Glutamatergic neuron (in vitro differentiated cells): ENCODE measurements at regions not wholly inside any gene's neighbourhood (a gene's known extent, or its start where the extent isn't known, plus 50 kb on each side); places are given as distances from the start of the nearest gene placed in this dataset.

Experiments
- DNase-seq: peaks from one replicate; pipeline ENCODE4 v3.0.0; 2022
- H3K27ac Mint-ChIP-seq: one replicate; pipeline ENCODE4 v1.8.0; 2020; ENCODE audit warnings: mild to moderate bottlenecking, mixed read lengths, inconsistent platforms; ENCODE audit not compliant: unreplicated experiment
- H3K27me3 Mint-ChIP-seq: one replicate; pipeline ENCODE4 v1.8.0; 2020; ENCODE audit warnings: mild to moderate bottlenecking, moderate library complexity, mixed read lengths, inconsistent platforms; ENCODE audit not compliant: unreplicated experiment
- H3K36me3 Mint-ChIP-seq: one replicate; pipeline ENCODE4 v1.8.0; 2020; ENCODE audit warnings: mild to moderate bottlenecking, mixed read lengths, inconsistent platforms; ENCODE audit not compliant: unreplicated experiment
- H3K4me1 Mint-ChIP-seq: one replicate; pipeline ENCODE4 v1.8.0; 2020; ENCODE audit warnings: mild to moderate bottlenecking, low read depth, mixed read lengths, inconsistent platforms; ENCODE audit not compliant: unreplicated experiment
- H3K4me3 Mint-ChIP-seq: one replicate; pipeline ENCODE4 v1.8.0; 2020; ENCODE audit warnings: mild to moderate bottlenecking, mixed read lengths, inconsistent platforms; ENCODE audit not compliant: unreplicated experiment
- H3K9me3 Mint-ChIP-seq: one replicate; pipeline ENCODE4 v1.8.0; 2020; ENCODE audit warnings: mild to moderate bottlenecking, moderate library complexity, mixed read lengths, inconsistent platforms; ENCODE audit not compliant: unreplicated experiment
- CTCF ChIP-seq: fragments of 200-600 bp; sonication (generic); IDR thresholded peaks from one replicate; pipeline ENCODE4 v1.5.0; 2021; ENCODE audit not compliant: partially characterized antibody, unreplicated experiment

GRCh38 chr1:227403535-227403934 lies 85.2 kb upstream of the CDC42BPA start:
- no peaks in the 10 kb centered on the region for H3K36me3 Mint-ChIP-seq
- no peaks in the 10 kb centered on the region for H3K27me3 Mint-ChIP-seq
- no peak for TF ChIP-seq CTCF
- no peaks in the 10 kb centered on the region for H3K9me3 Mint-ChIP-seq
- no peak for DNase-seq
- no peak overlapping the region for H3K27ac Mint-ChIP-seq
- no peaks in the 10 kb centered on the region for H3K4me1 Mint-ChIP-seq
- H3K4me3 Mint-ChIP-seq, result no peak overlapping the region

- Mint-ChIP-seq H3K36me3 (no peaks in the 10 kb centered on the region), H3K4me1 (no peaks in the 10 kb centered on the region), H3K4me3 (no peak overlapping the region), H3K27ac (no peak overlapping the region), H3K9me3 (no peaks in the 10 kb centered on the region), H3K27me3 (no peaks in the 10 kb centered on the region)
- TF ChIP-seq CTCF, result no peak
- DNase-seq, result no peak
These were observed 83.5 kb upstream of the CDC42BPA start for GRCh38 chr1:227401562-227402342.

- no peak for TF ChIP-seq CTCF
- Mint-ChIP-seq H3K4me1 (no peaks in the 10 kb centered on the region), H3K27ac (no peak overlapping the region), H3K4me3 (no peak overlapping the region), H3K9me3 (no peaks in the 10 kb centered on the region), H3K36me3 (no peaks in the 10 kb centered on the region), H3K27me3 (no peaks in the 10 kb centered on the region)
- DNase-seq, result no peak
These were observed 80.9 kb upstream of the CDC42BPA start for GRCh38 chr1:227399152-227399730.

- H3K27me3 Mint-ChIP-seq, result no peaks in the 10 kb centered on the region
- no peaks in the 10 kb centered on the region for H3K4me1 Mint-ChIP-seq
- DNase-seq, result no peak
- no peak for TF ChIP-seq CTCF
- no peak overlapping the region for H3K4me3 Mint-ChIP-seq
- no peaks in the 10 kb centered on the region for H3K36me3 Mint-ChIP-seq
- H3K9me3 Mint-ChIP-seq, result no peaks in the 10 kb centered on the region
- H3K27ac Mint-ChIP-seq, result no peak overlapping the region
These were observed 79.2 kb upstream of the CDC42BPA start for GRCh38 chr1:227397354-227397978.
